Body of pancreas (tissue), 4 donors: ENCODE measurements at regions not wholly inside any gene's neighbourhood (a gene's known extent, or its start where the extent isn't known, plus 50 kb on each side); places are given as distances from the start of the nearest gene placed in this dataset.

ENCODE experiments used
- CTCF ChIP-seq, 7 experiments: fragments of 450-650 bp in 4 of 7; fragments of 200-600 bp in 3 of 7; sonication (generic) in 3 of 7; IDR thresholded peaks; one replicate each; pipeline ENCODE4 v1.5.1; 2016 to 2019; ENCODE audit warnings: antibody characterized with exemption in 7 of 7
- POLR2A ChIP-seq, 3 donors: fragments of 450-650 bp; IDR thresholded peaks; one replicate each; pipeline ENCODE4 v1.6.1; 2016; ENCODE audit warnings: antibody characterized with exemption in 3 of 3, mild to moderate bottlenecking in 2 of 3

GRCh38 chr14:34183478-34183877 lies 232.6 kb upstream of the EGLN3 start:
- TF ChIP-seq POLR2A (IDR thresholded peaks at IDR 0.05): no peak
- no peak for TF ChIP-seq CTCF (IDR thresholded peaks at IDR 0.05)
